GM23338 (cell line): ENCODE measurements at regions not wholly inside any gene's neighbourhood (a gene's known extent, or its start where the extent isn't known, plus 50 kb on each side); places are given as distances from the start of the nearest gene placed in this dataset.

Source experiments
- ATAC-seq: fragments of 200-7000 bp; cut with Tn5 transposase; 3 replicates; pipeline ENCODE4 v1.9.1; 2020
- DNase-seq: peaks from one replicate; pipeline ENCODE4 v3.0.0-alpha.2; 2015; ENCODE audit warnings: low spot score
- H2AFZ ChIP-seq: fragments of 200-600 bp; sonication (generic); 2 replicates; pipeline ENCODE4 v1.8.0; 2016; ENCODE audit warnings: antibody characterized with exemption, mild to moderate bottlenecking, moderate library complexity
- H3F3A ChIP-seq: fragments of 200-600 bp; sonication (generic); replicated peaks from 2 replicates; pipeline ENCODE4 v1.8.0; 2017; ENCODE audit warnings: antibody characterized with exemption, mixed run types, low read depth
- H3K27ac ChIP-seq: fragments of 200-600 bp; sonication (generic); 2 replicates; pipeline ENCODE4 v1.6.1; 2016; ENCODE audit warnings: low read depth
- H3K27me3 ChIP-seq: fragments of 200-600 bp; sonication (generic); 2 replicates; pipeline ENCODE4 v1.8.0; 2016; ENCODE audit warnings: mild to moderate bottlenecking, mixed run types, moderate library complexity; ENCODE audit not compliant: insufficient read depth
- H3K36me3 ChIP-seq: fragments of 200-600 bp; sonication (generic); 2 replicates; pipeline ENCODE4 v1.8.0; 2016; ENCODE audit warnings: mild to moderate bottlenecking; ENCODE audit not compliant: insufficient read depth
- H3K4me1 ChIP-seq: fragments of 200-600 bp; sonication (generic); 2 replicates; pipeline ENCODE4 v1.8.0; 2016; ENCODE audit warnings: mild to moderate bottlenecking, moderate library complexity; ENCODE audit not compliant: insufficient read depth
- H3K4me2 ChIP-seq: fragments of 200-600 bp; sonication (generic); 2 replicates; pipeline ENCODE4 v1.7.1; 2017; ENCODE audit warnings: mixed run types
- H3K4me3 ChIP-seq: fragments of 200-600 bp; sonication (generic); 2 replicates; pipeline ENCODE4 v1.6.1; 2016; ENCODE audit warnings: mixed run types
- H3K79me2 ChIP-seq: fragments of 200-600 bp; sonication (generic); replicated peaks from 2 replicates; pipeline ENCODE4 v1.8.0; 2017; ENCODE audit warnings: mild to moderate bottlenecking; ENCODE audit not compliant: insufficient read depth
- H3K9me2 ChIP-seq: fragments of 200-600 bp; sonication (generic); 2 replicates; pipeline ENCODE4 v1.8.0; 2017; ENCODE audit not compliant: insufficient read depth
- H4K20me1 ChIP-seq: fragments of 200-600 bp; sonication (generic); replicated peaks from 2 replicates; pipeline ENCODE4 v1.8.0; 2017; ENCODE audit warnings: mild to moderate bottlenecking; ENCODE audit not compliant: insufficient read depth
- H3K27ac Mint-ChIP-seq: 2 replicates; pipeline ENCODE4 v1.8.0; 2020; ENCODE audit warnings: inconsistent platforms, mild to moderate bottlenecking, moderate library complexity, mixed read lengths
- H3K27me3 Mint-ChIP-seq: 3 replicates; pipeline ENCODE4 v1.8.0; 2022; ENCODE audit warnings: low read depth, mild to moderate bottlenecking, moderate library complexity, mixed read lengths, inconsistent platforms; ENCODE audit not compliant: insufficient read depth, poor library complexity
- H3K36me3 Mint-ChIP-seq: 3 replicates; pipeline ENCODE4 v1.8.0; 2021; ENCODE audit warnings: low read depth, mild to moderate bottlenecking, inconsistent platforms, moderate library complexity, mixed read lengths
- H3K4me1 Mint-ChIP-seq: 3 replicates; pipeline ENCODE4 v1.8.0; 2020; ENCODE audit warnings: mild to moderate bottlenecking, inconsistent platforms, mixed read lengths
- H3K4me3 Mint-ChIP-seq: 3 replicates; pipeline ENCODE4 v1.8.0; 2021; ENCODE audit warnings: moderate library complexity, mild to moderate bottlenecking, inconsistent platforms, mixed read lengths
- H3K9me3 Mint-ChIP-seq: 3 replicates; pipeline ENCODE4 v1.8.0; 2020; ENCODE audit warnings: moderate library complexity, mild to moderate bottlenecking, inconsistent platforms, mixed read lengths
- CREB1 ChIP-seq: fragments of 250-450 bp; sonication (Bioruptor Pico); IDR thresholded peaks from 2 replicates; pipeline ENCODE4 v1.5.0; 2020; ENCODE audit warnings: low read depth, mild to moderate bottlenecking, moderate library complexity
- EZH2 ChIP-seq: fragments of 200-600 bp; sonication (generic); IDR thresholded peaks from one replicate; pipeline ENCODE4 v1.8.0; 2017; ENCODE audit warnings: antibody characterized with exemption, mild to moderate bottlenecking, low read depth; ENCODE audit not compliant: unreplicated experiment
- EZH2phosphoT487 ChIP-seq: fragments of 200-600 bp; sonication (generic); IDR thresholded peaks from one replicate; pipeline ENCODE4 v1.8.1; 2018; ENCODE audit warnings: antibody characterized with exemption; ENCODE audit not compliant: unreplicated experiment
- JUNB ChIP-seq: IDR thresholded peaks from one replicate; pipeline ENCODE4 v1.6.1; 2016; ENCODE audit warnings: antibody characterized with exemption; ENCODE audit not compliant: unreplicated experiment
- NANOG ChIP-seq: IDR thresholded peaks from 2 replicates; pipeline ENCODE4 v1.6.1; 2016; ENCODE audit warnings: antibody characterized with exemption, borderline replicate concordance
- POLR2AphosphoS5 ChIP-seq: IDR thresholded peaks from 2 replicates; pipeline ENCODE4 v1.6.1; 2016; ENCODE audit warnings: antibody characterized with exemption, low read depth
- STAT1 ChIP-seq: IDR thresholded peaks from one replicate; pipeline ENCODE4 v1.6.1; 2016; ENCODE audit warnings: antibody characterized with exemption; ENCODE audit not compliant: unreplicated experiment
- ZNF114 ChIP-seq: fragments of 250-450 bp; sonication (Bioruptor Pico); IDR thresholded peaks from 2 replicates; pipeline ENCODE4 v1.5.0; 2020; ENCODE audit warnings: mild to moderate bottlenecking, moderate library complexity
- ZNF331 ChIP-seq: fragments of 250-450 bp; sonication (Bioruptor Pico); IDR thresholded peaks from 2 replicates; pipeline ENCODE4 v1.5.0; 2020; ENCODE audit warnings: low read depth, mild to moderate bottlenecking, moderate library complexity
- TF ChIP-seq, protein P1 (sequence below): fragments of 250-450 bp; sonication (Bioruptor Pico); IDR thresholded peaks from 2 replicates; pipeline ENCODE4 v1.5.0; 2020; ENCODE audit warnings: mild to moderate bottlenecking, moderate library complexity
- TF ChIP-seq, protein P2 (sequence below): IDR thresholded peaks from 2 replicates; pipeline ENCODE4 v1.6.1; 2016; ENCODE audit warnings: antibody characterized with exemption
- TF ChIP-seq, protein P3 (sequence below): IDR thresholded peaks from one replicate; pipeline ENCODE4 v1.6.1; 2018; ENCODE audit warnings: antibody characterized with exemption; ENCODE audit not compliant: unreplicated experiment
- TF ChIP-seq, protein P4 (sequence below), 2 experiments: fragments of 200-600 bp in 1 of 2; sonication (generic) in 1 of 2; conservative IDR thresholded peaks; 2 replicates each; pipeline versions ENCODE4 v1.5.1 to v1.6.1; 2016 to 2017; ENCODE audit warnings: antibody characterized with exemption in 2 of 2, low read depth in 2 of 2, mild to moderate bottlenecking in 2 of 2, moderate library complexity in 1 of 2

DNA sequence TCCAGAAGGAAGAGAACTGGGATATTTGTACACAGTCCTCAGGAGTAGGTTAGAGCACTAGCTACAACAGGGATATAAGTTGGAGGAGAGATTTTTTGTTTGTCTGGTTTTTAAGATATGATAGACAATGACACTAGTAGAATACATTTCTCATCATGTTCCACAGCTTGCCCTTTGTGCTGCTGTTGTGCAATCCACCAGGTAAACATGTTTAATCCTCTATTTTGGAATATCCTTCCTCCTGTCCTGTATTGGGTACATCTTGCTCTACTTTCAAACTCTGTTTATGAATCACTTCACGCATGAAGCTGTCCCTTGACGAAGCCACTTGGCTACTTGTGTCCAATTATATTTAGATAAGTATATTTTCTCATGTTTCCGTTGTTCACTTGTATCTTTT lies 153.6 kb upstream of the TENT5A start:
- H3K27me3 ChIP-seq, result no peaks in the 10 kb centered on the region
- H3K79me2 ChIP-seq, result no peaks in the 10 kb centered on the region
- no peak overlapping the region for H3K4me2 ChIP-seq
- H3K36me3 ChIP-seq, result no peaks in the 10 kb centered on the region
- H3K4me3 Mint-ChIP-seq, result no peak overlapping the region
- TF ChIP-seq ZNF114 (CRISPR knock-in tag) (no peak), ZNF331 (CRISPR knock-in tag) (no peak), CREB1 (CRISPR knock-in tag) (no peak), EZH2 (no peak), EZH2phosphoT487 (no peak), NANOG (no peak), POLR2AphosphoS5 (no peak), STAT1 (no peak), JUNB (no peak)
- TF ChIP-seq, protein P1, sequence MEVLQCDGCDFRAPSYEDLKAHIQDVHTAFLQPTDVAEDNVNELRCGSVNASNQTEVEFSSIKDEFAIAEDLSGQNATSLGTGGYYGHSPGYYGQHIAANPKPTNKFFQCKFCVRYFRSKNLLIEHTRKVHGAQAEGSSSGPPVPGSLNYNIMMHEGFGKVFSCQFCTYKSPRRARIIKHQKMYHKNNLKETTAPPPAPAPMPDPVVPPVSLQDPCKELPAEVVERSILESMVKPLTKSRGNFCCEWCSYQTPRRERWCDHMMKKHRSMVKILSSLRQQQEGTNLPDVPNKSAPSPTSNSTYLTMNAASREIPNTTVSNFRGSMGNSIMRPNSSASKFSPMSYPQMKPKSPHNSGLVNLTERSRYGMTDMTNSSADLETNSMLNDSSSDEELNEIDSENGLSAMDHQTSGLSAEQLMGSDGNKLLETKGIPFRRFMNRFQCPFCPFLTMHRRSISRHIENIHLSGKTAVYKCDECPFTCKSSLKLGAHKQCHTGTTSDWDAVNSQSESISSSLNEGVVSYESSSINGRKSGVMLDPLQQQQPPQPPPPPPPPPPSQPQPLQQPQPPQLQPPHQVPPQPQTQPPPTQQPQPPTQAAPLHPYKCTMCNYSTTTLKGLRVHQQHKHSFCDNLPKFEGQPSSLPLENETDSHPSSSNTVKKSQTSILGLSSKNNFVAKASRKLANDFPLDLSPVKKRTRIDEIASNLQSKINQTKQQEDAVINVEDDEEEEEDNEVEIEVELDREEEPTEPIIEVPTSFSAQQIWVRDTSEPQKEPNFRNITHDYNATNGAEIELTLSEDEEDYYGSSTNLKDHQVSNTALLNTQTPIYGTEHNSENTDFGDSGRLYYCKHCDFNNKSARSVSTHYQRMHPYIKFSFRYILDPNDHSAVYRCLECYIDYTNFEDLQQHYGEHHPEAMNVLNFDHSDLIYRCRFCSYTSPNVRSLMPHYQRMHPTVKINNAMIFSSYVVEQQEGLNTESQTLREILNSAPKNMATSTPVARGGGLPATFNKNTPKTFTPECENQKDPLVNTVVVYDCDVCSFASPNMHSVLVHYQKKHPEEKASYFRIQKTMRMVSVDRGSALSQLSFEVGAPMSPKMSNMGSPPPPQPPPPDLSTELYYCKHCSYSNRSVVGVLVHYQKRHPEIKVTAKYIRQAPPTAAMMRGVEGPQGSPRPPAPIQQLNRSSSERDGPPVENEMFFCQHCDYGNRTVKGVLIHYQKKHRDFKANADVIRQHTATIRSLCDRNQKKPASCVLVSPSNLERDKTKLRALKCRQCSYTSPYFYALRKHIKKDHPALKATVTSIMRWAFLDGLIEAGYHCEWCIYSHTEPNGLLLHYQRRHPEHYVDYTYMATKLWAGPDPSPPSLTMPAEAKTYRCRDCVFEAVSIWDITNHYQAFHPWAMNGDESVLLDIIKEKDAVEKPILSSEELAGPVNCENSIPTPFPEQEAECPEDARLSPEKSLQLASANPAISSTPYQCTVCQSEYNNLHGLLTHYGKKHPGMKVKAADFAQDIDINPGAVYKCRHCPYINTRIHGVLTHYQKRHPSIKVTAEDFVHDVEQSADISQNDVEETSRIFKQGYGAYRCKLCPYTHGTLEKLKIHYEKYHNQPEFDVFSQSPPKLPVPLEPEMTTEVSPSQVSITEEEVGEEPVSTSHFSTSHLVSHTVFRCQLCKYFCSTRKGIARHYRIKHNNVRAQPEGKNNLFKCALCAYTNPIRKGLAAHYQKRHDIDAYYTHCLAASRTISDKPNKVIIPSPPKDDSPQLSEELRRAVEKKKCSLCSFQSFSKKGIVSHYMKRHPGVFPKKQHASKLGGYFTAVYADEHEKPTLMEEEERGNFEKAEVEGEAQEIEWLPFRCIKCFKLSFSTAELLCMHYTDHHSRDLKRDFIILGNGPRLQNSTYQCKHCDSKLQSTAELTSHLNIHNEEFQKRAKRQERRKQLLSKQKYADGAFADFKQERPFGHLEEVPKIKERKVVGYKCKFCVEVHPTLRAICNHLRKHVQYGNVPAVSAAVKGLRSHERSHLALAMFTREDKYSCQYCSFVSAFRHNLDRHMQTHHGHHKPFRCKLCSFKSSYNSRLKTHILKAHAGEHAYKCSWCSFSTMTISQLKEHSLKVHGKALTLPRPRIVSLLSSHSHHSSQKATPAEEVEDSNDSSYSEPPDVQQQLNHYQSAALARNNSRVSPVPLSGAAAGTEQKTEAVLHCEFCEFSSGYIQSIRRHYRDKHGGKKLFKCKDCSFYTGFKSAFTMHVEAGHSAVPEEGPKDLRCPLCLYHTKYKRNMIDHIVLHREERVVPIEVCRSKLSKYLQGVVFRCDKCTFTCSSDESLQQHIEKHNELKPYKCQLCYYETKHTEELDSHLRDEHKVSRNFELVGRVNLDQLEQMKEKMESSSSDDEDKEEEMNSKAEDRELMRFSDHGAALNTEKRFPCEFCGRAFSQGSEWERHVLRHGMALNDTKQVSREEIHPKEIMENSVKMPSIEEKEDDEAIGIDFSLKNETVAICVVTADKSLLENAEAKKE (CRISPR knock-in tag), result no peak
- TF ChIP-seq, protein P2, sequence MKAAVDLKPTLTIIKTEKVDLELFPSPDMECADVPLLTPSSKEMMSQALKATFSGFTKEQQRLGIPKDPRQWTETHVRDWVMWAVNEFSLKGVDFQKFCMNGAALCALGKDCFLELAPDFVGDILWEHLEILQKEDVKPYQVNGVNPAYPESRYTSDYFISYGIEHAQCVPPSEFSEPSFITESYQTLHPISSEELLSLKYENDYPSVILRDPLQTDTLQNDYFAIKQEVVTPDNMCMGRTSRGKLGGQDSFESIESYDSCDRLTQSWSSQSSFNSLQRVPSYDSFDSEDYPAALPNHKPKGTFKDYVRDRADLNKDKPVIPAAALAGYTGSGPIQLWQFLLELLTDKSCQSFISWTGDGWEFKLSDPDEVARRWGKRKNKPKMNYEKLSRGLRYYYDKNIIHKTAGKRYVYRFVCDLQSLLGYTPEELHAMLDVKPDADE, result no peak
- TF ChIP-seq, protein P3, sequence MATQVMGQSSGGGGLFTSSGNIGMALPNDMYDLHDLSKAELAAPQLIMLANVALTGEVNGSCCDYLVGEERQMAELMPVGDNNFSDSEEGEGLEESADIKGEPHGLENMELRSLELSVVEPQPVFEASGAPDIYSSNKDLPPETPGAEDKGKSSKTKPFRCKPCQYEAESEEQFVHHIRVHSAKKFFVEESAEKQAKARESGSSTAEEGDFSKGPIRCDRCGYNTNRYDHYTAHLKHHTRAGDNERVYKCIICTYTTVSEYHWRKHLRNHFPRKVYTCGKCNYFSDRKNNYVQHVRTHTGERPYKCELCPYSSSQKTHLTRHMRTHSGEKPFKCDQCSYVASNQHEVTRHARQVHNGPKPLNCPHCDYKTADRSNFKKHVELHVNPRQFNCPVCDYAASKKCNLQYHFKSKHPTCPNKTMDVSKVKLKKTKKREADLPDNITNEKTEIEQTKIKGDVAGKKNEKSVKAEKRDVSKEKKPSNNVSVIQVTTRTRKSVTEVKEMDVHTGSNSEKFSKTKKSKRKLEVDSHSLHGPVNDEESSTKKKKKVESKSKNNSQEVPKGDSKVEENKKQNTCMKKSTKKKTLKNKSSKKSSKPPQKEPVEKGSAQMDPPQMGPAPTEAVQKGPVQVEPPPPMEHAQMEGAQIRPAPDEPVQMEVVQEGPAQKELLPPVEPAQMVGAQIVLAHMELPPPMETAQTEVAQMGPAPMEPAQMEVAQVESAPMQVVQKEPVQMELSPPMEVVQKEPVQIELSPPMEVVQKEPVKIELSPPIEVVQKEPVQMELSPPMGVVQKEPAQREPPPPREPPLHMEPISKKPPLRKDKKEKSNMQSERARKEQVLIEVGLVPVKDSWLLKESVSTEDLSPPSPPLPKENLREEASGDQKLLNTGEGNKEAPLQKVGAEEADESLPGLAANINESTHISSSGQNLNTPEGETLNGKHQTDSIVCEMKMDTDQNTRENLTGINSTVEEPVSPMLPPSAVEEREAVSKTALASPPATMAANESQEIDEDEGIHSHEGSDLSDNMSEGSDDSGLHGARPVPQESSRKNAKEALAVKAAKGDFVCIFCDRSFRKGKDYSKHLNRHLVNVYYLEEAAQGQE, result no peak
- TF ChIP-seq, protein P4, sequence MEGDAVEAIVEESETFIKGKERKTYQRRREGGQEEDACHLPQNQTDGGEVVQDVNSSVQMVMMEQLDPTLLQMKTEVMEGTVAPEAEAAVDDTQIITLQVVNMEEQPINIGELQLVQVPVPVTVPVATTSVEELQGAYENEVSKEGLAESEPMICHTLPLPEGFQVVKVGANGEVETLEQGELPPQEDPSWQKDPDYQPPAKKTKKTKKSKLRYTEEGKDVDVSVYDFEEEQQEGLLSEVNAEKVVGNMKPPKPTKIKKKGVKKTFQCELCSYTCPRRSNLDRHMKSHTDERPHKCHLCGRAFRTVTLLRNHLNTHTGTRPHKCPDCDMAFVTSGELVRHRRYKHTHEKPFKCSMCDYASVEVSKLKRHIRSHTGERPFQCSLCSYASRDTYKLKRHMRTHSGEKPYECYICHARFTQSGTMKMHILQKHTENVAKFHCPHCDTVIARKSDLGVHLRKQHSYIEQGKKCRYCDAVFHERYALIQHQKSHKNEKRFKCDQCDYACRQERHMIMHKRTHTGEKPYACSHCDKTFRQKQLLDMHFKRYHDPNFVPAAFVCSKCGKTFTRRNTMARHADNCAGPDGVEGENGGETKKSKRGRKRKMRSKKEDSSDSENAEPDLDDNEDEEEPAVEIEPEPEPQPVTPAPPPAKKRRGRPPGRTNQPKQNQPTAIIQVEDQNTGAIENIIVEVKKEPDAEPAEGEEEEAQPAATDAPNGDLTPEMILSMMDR (conservative IDR thresholded peaks at IDR 0.05; ENCODE audit: low read depth in 2 of 2), result no peak
- H3K4me1 Mint-ChIP-seq, result peaks cover 14% of the 10 kb centered on the region
- H3K36me3 Mint-ChIP-seq, result no peaks in the 10 kb centered on the region
- H3K9me3 Mint-ChIP-seq, result peaks cover 8% of the 10 kb centered on the region; the same call in 2 of the 3 replicates
- peaks cover 11% of the 10 kb centered on the region for H3K4me1 ChIP-seq
- ATAC-seq, result no peak
- H2AFZ ChIP-seq, result no peak overlapping the region
- no peaks in the 10 kb centered on the region for H4K20me1 ChIP-seq
- H3F3A ChIP-seq, result no peaks in the 10 kb centered on the region
- no peak for DNase-seq
- peaks cover 2% of the 10 kb centered on the region for H3K27me3 Mint-ChIP-seq
- H3K9me2 ChIP-seq, result peaks cover 8% of the 10 kb centered on the region; the same call in 1 of the 2 replicates
- no peak overlapping the region for H3K27ac Mint-ChIP-seq
- H3K4me3 ChIP-seq, result no peak overlapping the region
- no peak overlapping the region for H3K27ac ChIP-seq
